Trophoblast cell (in vitro differentiated cells and primary cell): ENCODE measurements at regions not wholly inside any gene's neighbourhood (a gene's known extent, or its start where the extent isn't known, plus 50 kb on each side); places are given as distances from the start of the nearest gene placed in this dataset.

Experiments
- DNase-seq, 2 donors: peaks; one replicate each; pipeline ENCODE4 v3.0.0-alpha.2; 2016
- H2AFZ ChIP-seq: 2 replicates; pipeline ENCODE4 v1.6.1; 2013; ENCODE audit warnings: low read length, moderate library complexity, mild to moderate bottlenecking; ENCODE audit not compliant: insufficient read depth, poor library complexity
- H2AK5ac ChIP-seq: 2 replicates; pipeline ENCODE4 v1.6.1; 2013; ENCODE audit warnings: mild to moderate bottlenecking, low read length
- H2BK120ac ChIP-seq: 2 replicates; pipeline ENCODE4 v1.6.1; 2013; ENCODE audit warnings: low read length, mild to moderate bottlenecking, moderate library complexity; ENCODE audit not compliant: insufficient read depth, poor library complexity
- H2BK12ac ChIP-seq: 2 replicates; pipeline ENCODE4 v1.6.1; 2013; ENCODE audit warnings: mild to moderate bottlenecking, low read length, moderate library complexity
- H2BK5ac ChIP-seq: 2 replicates; pipeline ENCODE4 v1.6.1; 2013; ENCODE audit warnings: low read length, low read depth, moderate library complexity, mild to moderate bottlenecking; ENCODE audit not compliant: poor library complexity
- H3K14ac ChIP-seq: 2 replicates; pipeline ENCODE4 v1.6.1; 2013; ENCODE audit warnings: mild to moderate bottlenecking, low read length
- H3K18ac ChIP-seq: 2 replicates; pipeline ENCODE4 v1.6.1; 2013; ENCODE audit warnings: mild to moderate bottlenecking, low read length
- H3K23ac ChIP-seq: 2 replicates; pipeline ENCODE4 v1.6.1; 2013; ENCODE audit warnings: low read length
- H3K27ac ChIP-seq: 2 replicates; pipeline ENCODE4 v1.5.1; 2013; ENCODE audit warnings: low read depth, mild to moderate bottlenecking, inconsistent platforms, low read length, moderate library complexity
- H3K27me3 ChIP-seq: 2 replicates; pipeline ENCODE4 v1.6.1; 2013; ENCODE audit warnings: inconsistent platforms, mild to moderate bottlenecking, low read length, moderate library complexity; ENCODE audit not compliant: insufficient read depth
- H3K36me3 ChIP-seq, 2 experiments: 1 replicate in 1 of 2; 2 replicates in 1 of 2; pipeline ENCODE4 v1.6.1; 2013; ENCODE audit warnings: low read length in 2 of 2, mild to moderate bottlenecking in 2 of 2, moderate library complexity in 1 of 2; ENCODE audit not compliant: insufficient read depth in 2 of 2, control insufficient read depth in 1 of 2
- H3K4ac ChIP-seq: 2 replicates; pipeline ENCODE4 v1.6.1; 2013; ENCODE audit warnings: low read depth, mild to moderate bottlenecking, low read length, moderate library complexity
- H3K4me1 ChIP-seq, 2 experiments: 1 replicate in 1 of 2; 2 replicates in 1 of 2; pipeline ENCODE4 v1.6.1; 2013; ENCODE audit warnings: low read length in 2 of 2, mild to moderate bottlenecking in 2 of 2, moderate library complexity in 1 of 2; ENCODE audit not compliant: insufficient read depth in 2 of 2, control insufficient read depth in 1 of 2
- H3K4me2 ChIP-seq: 2 replicates; pipeline ENCODE4 v1.6.1; 2013; ENCODE audit warnings: inconsistent platforms, mild to moderate bottlenecking, low read length, moderate library complexity
- H3K4me3 ChIP-seq: 2 replicates; pipeline ENCODE4 v1.5.1; 2013; ENCODE audit warnings: mild to moderate bottlenecking, low read depth, low read length, inconsistent platforms
- H3K79me1 ChIP-seq: one replicate; pipeline ENCODE4 v1.6.1; 2013; ENCODE audit warnings: low read length
- H3K79me2 ChIP-seq: 2 replicates; pipeline ENCODE4 v1.6.1; 2013; ENCODE audit warnings: low read length, mild to moderate bottlenecking; ENCODE audit not compliant: control insufficient read depth, insufficient read depth, poor library complexity
- H3K9ac ChIP-seq: 2 replicates; pipeline ENCODE4 v1.6.1; 2013; ENCODE audit warnings: mild to moderate bottlenecking, low read length
- H3K9me3 ChIP-seq: 2 replicates; pipeline ENCODE4 v1.6.1; 2013; ENCODE audit warnings: low read depth, mild to moderate bottlenecking, control low read depth, inconsistent platforms, low read length; ENCODE audit not compliant: insufficient read depth
- H4K12ac ChIP-seq: 2 replicates; pipeline ENCODE4 v1.6.1; 2013; ENCODE audit warnings: low read depth, mild to moderate bottlenecking, low read length, moderate library complexity
- H4K8ac ChIP-seq: 2 replicates; pipeline ENCODE4 v1.6.1; 2013; ENCODE audit warnings: low read depth, mild to moderate bottlenecking, low read length, moderate library complexity
- H4K91ac ChIP-seq: one replicate; pipeline ENCODE4 v1.6.1; 2013; ENCODE audit warnings: low read depth, mild to moderate bottlenecking, low read length, moderate library complexity
- WGBS: extraction: QIAGEN DNeasy Blood & Tissue Kit; methylation state at CpG from one replicate; pipeline ENCODE4 v1.1.7; 2013; ENCODE audit warnings: missing lambda C conversion rate; ENCODE audit not compliant: insufficient read length, insufficient coverage; ENCODE audit errors: extremely low coverage; 5-methylcytosine and 5-hydroxymethylcytosine counted together

DNA sequence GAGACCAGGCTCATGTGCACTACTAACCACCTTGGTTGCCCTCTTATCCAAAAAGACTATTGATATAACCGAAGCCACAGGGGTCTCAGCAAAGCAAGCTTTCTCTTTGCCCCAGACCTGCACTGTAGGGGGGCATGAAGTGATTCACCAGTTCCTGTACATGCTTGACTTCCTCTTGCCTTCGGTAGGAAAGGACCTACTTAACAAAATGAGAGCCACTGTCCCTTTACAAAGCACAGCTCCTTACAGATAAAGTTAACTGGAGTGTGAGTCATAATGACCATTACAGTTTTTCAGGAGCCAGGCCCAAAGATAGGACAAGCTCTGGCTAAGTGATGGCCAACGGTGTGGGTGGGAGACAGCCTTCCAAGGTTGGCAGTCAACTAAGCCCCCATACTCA is 622.0 kb upstream of the TSPY4 start:
- H3K27me3 ChIP-seq, result no peaks in the 10 kb centered on the region
- H3K9ac ChIP-seq, result no peak overlapping the region
- no CpG with 5 or more reads among the region's 3 CpGs for WGBS
- no peaks in the 10 kb centered on the region for H3K4me1 ChIP-seq
- no peak overlapping the region for H4K91ac ChIP-seq
- H2BK120ac ChIP-seq, result no peak overlapping the region
- H3K4ac ChIP-seq, result no peak overlapping the region
- H3K36me3 ChIP-seq, result no peaks in the 10 kb centered on the region
- H3K27ac ChIP-seq, result no peak overlapping the region
- H3K14ac ChIP-seq, result no peak overlapping the region
- H3K4me3 ChIP-seq, result no peak overlapping the region
- H2BK5ac ChIP-seq, result no peak overlapping the region
- no peak overlapping the region for H4K8ac ChIP-seq
- no peak overlapping the region for H2AFZ ChIP-seq
- no peak overlapping the region for H2AK5ac ChIP-seq
- H3K23ac ChIP-seq, result no peak overlapping the region
- H3K79me2 ChIP-seq, result no peaks in the 10 kb centered on the region
- DNase-seq, result no peak
- H2BK12ac ChIP-seq, result no peak overlapping the region
- H3K79me1 ChIP-seq, result no peaks in the 10 kb centered on the region
- H4K12ac ChIP-seq, result no peak overlapping the region
- H3K18ac ChIP-seq, result no peak overlapping the region
- no peak overlapping the region for H3K4me2 ChIP-seq
- H3K9me3 ChIP-seq, result peaks cover 19% of the 10 kb centered on the region

DNA sequence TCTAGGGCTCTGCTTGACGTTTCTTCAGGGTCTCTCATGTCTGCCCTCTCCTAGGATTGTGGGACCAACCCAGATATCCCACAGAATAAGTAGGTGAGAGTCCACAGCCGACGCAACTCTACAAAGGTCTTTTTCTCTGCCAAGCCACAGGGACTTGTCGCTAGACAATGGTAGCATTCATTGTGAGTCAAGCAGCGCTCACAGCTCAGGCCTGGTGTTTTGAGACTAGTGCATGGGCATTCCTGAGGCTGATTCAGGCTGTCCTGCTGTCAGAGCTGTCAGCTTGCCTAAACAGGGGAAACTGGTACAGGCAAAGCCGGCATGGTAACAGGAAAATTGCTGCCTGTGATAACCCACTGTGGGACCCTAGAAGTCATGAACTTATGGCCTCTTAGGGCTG is 610.6 kb upstream of the TSPY4 start:
- Histone ChIP-seq H4K91ac (no peak overlapping the region), H4K12ac (no peak overlapping the region), H3K9me3 (peaks cover 13% of the 10 kb centered on the region), H3K27ac (no peak overlapping the region), H2BK5ac (no peak overlapping the region), H2AFZ (no peak overlapping the region), H3K9ac (no peak overlapping the region), H3K4me2 (no peak overlapping the region), H2AK5ac (no peak overlapping the region), H3K18ac (no peak overlapping the region), H3K14ac (no peak overlapping the region), H3K79me2 (no peaks in the 10 kb centered on the region), H3K4me3 (no peak overlapping the region), H3K36me3 (no peaks in the 10 kb centered on the region), H3K4me1 (no peaks in the 10 kb centered on the region), H4K8ac (no peak overlapping the region), H3K23ac (no peak overlapping the region), H3K4ac (no peak overlapping the region), H2BK120ac (no peak overlapping the region), H3K27me3 (no peaks in the 10 kb centered on the region), H3K79me1 (no peaks in the 10 kb centered on the region), H2BK12ac (no peak overlapping the region)
- no peak for DNase-seq
- WGBS, result no CpG with 5 or more reads among the region's 6 CpGs

- H3K4me3 ChIP-seq, result no peak overlapping the region
- H3K27ac ChIP-seq, result no peak overlapping the region
- no peak overlapping the region for H3K9ac ChIP-seq
- no peak overlapping the region for H3K14ac ChIP-seq
- DNase-seq, result no peak
- no peak overlapping the region for H2AFZ ChIP-seq
- H4K91ac ChIP-seq, result no peak overlapping the region
- no peak overlapping the region for H2AK5ac ChIP-seq
- H4K8ac ChIP-seq, result no peak overlapping the region
- H3K4ac ChIP-seq, result no peak overlapping the region
- no peaks in the 10 kb centered on the region for H3K79me2 ChIP-seq
- no peak overlapping the region for H3K23ac ChIP-seq
- no peak overlapping the region for H3K4me2 ChIP-seq
- H2BK5ac ChIP-seq, result no peak overlapping the region
- H3K18ac ChIP-seq, result no peak overlapping the region
- no peaks in the 10 kb centered on the region for H3K36me3 ChIP-seq
- WGBS, result no CpG with 5 or more reads among the region's 9 CpGs
- H3K27me3 ChIP-seq, result no peaks in the 10 kb centered on the region
- H3K79me1 ChIP-seq, result no peaks in the 10 kb centered on the region
- no peak overlapping the region for H2BK12ac ChIP-seq
- no peaks in the 10 kb centered on the region for H3K4me1 ChIP-seq
- H2BK120ac ChIP-seq, result no peak overlapping the region
- peaks cover 14% of the 10 kb centered on the region for H3K9me3 ChIP-seq
- H4K12ac ChIP-seq, result no peak overlapping the region
These were observed 607.3 kb upstream of the TSPY4 start for GRCh38 chrY:8729971-8730370.

- Histone ChIP-seq H3K14ac (no peak overlapping the region), H3K79me1 (no peaks in the 10 kb centered on the region), H4K91ac (no peak overlapping the region), H3K4me2 (no peak overlapping the region), H3K23ac (no peak overlapping the region), H3K9ac (no peak overlapping the region), H2BK12ac (no peak overlapping the region), H4K8ac (no peak overlapping the region), H3K27me3 (no peaks in the 10 kb centered on the region), H3K9me3 (peaks cover 12% of the 10 kb centered on the region), H3K4ac (no peak overlapping the region), H3K79me2 (no peaks in the 10 kb centered on the region), H2BK5ac (no peak overlapping the region), H4K12ac (no peak overlapping the region), H2AFZ (no peak overlapping the region), H3K18ac (no peak overlapping the region), H3K36me3 (no peaks in the 10 kb centered on the region), H3K4me3 (no peak overlapping the region), H3K4me1 (no peaks in the 10 kb centered on the region), H3K27ac (no peak overlapping the region), H2AK5ac (no peak overlapping the region), H2BK120ac (no peak overlapping the region)
- DNase-seq, result no peak
- WGBS, result no CpG with 5 or more reads among the region's 21 CpGs
These were observed 595.8 kb upstream of the TSPY4 start for GRCh38 chrY:8741343-8742069.
